Stimulated activated naive CD8-positive, alpha-beta T cell treated with anti-CD3 and anti-CD28 coated beads, Interleukin-15, Interleukin-2, amounts not matched to agents 100 U/mL and 50 U/mL, for 24 hours (primary cell): ENCODE measurements at regions not wholly inside any gene's neighbourhood (a gene's known extent, or its start where the extent isn't known, plus 50 kb on each side); places are given as distances from the start of the nearest gene placed in this dataset.

Experiments
- ATAC-seq: fragments of 150-1000 bp; cut with Tn5 transposase; one replicate; pipeline ENCODE4 v1.10.0; 2021
- DNase-seq: peaks from one replicate; pipeline ENCODE4 v3.0.0; 2021

DNA sequence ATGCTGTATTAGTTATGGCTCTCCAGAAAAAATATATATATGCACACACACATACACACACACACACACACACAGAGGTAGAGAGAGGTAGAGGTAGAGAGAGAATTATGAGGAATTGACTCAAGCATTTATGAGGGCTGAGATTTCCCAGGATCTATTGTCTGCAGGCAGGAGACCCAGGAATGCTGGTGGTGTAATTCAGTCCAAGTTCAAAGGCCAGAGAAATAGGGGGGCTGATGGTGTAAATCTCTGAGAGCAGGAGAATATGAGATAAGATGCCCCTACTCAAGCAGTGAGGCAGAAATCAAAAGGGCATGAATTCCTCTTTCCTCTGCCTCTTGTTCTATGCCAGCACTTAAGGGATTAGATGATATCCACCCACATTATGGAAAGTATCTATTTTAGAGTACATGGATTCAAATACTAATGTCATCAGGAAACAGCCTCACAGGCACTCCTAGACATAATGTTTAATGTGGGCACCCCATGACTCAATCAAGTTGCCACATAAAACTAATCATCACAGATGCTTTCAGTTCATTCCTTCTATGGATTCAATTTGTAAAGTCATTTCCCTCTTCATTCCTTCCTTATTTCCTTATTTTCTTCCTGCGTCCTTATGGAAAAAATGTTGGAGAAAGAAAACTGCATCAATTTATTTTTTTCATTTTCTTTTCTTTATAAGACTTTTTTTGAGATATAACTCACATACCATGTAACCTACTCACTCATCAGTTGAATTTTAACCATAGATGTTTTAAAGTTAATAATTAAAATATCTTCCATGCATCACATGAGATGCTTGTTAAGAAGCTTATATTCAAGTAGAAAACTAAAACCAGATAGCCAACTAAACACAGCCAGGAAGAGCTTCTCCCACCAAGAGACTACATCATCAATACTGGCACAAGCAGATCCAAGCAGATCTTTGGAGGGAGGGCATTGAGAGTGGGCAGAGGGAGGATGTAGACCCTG, 406.2 kb downstream of the MBD2 start:
- DNase-seq (no peak), ATAC-seq (no peak)

DNA sequence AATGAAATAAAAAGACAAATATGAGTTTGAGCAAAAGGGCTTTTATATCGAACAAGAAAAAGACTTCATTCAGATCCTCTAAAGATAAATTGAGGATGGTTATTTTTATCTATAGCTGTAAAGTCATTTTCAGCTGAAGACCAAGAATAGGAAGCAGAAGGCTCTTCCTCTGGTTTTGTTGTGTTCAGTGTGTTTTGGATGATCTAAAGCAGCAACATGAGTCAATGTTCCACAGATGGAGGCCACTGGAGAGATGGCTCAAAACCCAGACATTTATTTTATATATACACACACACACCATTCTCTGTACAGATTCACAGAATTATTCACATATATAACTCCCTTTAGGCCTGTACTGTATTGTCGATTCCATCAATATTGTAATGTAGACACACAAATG, 424.3 kb downstream of the MBD2 start:
- no peak for DNase-seq
- ATAC-seq = no peak

DNA sequence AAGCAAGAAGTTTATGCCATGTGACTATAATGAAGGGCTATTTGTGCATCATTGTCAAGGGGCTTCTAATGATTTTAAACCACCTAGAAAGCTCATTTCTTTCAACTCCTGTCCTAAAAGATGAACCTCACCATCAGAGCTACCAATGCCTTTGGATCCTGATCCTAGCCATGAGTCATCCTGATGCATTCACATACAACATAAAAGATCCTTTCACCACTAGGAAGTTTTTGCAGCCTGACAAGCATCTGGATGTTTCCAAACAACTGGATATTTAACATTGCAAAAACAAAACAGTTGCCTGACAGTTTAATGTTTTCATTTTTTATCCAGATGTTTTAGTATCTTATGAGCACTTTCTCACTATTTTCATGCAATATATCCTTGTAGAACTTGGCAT, 425.3 kb downstream of the MBD2 start:
- no peak for DNase-seq

DNA sequence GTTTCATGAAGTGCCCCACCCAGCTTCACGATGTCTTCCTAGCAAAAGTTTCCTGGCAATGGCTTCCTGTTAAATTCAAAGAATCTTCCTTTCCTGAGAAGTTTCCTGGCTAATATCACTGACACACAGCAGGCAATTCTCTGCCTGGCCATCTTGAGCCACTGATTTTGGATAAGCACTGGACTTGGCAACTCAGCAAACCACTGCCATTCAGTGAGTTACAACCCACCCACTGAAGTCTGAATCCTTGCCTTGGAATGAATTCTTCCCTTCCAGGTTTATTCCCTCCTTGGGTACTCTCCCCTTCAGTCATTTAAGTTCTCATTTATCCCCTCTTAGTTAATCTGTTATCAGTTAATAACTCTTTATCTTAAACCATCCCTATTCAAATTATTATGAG, 426.0 kb downstream of the MBD2 start:
- DNase-seq (no peak), ATAC-seq (no peak)

More for the DNA sequence above, 425.3 kb downstream of the MBD2 start:
- no peak for ATAC-seq

DNA sequence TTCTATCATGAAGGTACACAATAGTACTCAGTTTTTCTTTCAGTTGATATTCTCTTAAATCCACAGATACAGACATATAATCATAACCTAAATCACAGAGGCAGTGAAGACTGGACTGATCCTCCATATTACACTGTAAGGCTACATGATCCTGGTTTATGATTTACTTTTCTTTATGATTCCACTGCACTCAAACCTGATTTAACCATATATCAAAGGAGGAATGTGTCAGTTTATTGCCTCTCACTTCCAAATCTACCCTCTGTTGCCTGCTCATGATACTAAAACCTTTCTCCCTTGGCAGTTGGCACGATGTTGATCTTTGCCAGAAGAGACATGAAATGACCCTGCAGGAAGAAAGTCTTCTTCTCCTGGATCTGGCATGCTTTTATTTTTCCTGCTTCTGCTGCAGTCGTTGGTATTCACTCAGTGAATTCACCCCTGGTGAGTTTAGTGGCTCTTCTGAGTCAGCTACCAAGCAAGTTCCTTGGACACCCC, 426.4 kb downstream of the MBD2 start:
- no peak for DNase-seq
- no peak for ATAC-seq

DNA sequence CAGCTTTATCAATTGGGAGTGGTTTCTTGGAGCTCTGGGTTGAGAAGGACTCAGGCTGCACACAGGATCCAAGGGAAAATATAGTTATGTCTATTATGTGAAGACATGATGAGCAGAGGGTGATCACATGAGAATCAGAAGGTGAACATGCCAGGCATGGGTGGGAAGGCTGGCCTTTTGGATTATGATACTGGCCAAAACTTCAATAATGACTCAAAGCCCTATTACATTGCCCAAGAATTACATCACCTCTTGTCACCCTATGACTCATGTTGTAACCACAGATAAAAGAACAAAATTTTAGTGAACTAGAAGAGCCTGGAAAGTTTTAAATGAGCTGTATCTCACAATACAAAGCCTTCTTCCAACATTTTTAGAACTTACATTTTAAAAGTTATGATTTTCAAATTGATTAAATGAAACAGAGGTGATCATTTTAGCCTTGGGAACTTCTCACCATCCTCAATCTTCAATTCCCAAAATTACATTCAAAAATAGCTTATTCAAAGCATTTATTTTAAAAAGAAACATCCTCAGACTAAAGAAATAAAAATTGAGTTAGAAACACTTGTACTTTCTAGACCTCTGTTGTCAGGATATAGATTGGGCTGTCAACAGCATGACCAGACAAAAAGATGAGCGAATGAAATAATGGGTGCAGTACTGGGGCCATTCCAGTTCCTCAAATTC, 428.3 kb downstream of the MBD2 start:
- ATAC-seq = no peak
- no peak for DNase-seq

DNA sequence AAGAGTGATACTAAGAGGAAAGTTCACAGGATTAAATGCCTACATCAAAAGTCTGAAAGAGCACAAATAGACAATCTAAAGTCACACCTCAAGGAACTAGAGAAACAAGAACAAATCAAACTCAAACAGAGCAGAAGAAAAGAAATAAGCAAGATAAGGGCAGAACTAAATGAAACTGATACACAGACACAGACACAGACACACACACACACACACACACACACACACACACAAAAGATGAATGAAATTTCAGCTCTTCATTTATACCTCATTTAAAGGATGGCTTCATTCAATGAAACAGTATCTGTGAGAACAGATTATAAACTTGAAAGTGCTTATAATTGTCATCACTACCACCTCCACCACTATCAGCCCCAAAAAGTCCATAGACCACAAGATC, 428.9 kb downstream of the MBD2 start:
- ATAC-seq (no peak), DNase-seq (no peak)

DNA sequence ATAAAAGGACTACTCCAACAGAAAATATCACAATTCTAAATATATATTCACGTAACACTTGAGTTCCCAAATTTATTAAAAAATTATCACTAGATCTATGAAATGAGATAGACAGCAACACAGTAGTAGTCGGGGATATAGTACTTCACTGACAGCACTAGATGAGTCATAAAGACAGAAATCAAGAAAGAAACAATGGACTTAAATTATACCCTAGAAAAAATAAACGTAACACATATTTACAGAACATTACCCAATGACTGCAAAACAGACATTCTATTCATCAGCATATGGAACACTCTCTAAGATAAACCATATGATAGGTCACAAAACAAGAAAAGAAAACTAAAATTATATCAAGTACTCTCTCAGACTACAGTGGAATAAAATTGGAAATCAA, 429.4 kb downstream of the MBD2 start:
- DNase-seq = no peak
- ATAC-seq = no peak

DNA sequence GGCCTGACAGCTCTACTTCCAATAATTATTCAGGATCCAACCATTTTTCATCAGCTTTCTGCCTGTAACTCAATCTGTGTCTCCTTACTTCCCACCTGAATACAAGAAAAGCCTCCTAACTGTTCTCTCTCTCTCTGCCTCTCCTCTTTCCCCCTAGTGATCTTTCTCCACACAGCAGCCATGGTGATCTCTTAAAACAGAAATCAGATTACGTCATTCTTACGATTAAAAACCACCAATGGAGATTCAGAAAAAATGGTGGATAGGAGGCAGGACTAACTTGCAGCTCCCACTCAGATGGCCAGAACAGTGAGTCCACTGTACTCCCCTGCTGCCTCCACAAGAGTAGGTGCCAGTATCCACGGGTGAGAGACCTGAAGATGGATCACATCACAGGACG, 431.7 kb downstream of the MBD2 start:
- DNase-seq (no peak), ATAC-seq (no peak)

DNA sequence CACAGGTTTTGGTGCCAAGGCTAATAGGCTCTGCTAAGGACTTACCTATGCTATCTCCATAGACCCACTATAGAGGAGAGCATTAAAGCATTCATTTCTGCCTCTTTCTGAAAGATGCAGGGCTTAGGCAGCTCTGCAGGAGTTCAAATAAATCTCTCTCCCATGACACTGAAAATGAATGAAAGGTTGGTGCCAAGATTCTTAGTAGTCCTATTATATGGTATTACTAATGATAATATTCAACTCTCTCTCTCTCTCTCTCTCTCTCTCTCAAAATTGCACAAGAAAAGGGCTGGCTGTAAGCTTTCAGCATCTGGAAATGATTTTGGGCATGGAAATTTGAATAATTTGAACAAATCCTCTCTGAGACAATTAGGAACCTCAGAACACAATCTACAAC, 433.7 kb downstream of the MBD2 start:
- ATAC-seq = no peak
- no peak for DNase-seq

DNA sequence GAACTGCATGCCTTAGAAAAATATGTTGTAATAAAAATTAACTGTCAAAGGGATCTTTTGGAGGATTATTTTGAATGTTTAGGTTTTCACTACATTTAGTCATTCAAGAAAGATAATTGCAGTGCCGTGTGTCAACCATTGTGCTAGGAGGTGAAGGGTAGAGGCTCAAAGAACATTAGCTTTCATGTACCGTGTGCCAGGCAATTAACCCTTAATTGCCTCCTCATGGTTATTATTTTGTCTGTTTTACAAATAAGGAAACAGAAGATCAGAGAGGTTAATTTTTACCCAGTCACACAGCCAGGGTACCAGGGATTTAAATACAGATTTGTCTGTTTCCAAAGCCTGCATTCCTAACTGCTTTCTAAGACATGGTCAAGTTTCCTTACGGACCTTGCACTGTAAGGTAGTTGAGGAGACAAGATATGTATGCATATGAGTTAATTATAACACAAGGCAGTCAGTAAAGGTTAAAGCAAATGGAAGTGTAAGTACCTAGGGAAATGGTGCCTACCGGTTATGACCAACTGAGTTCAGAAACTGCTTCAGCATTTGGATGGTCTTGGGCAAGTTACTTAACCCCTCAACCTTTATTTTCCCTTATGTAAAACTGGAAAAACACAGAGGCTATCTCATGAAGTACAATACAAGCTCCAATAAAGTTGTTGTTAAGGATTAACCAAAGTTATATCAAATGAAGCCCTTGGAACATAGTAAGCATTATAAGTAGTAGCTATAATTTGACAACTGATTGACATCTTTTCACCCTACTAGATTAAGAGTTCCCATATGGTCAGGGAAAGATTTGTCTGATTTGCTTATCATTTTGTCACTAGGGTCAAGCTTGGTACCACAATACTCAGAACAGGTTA, 434.9 kb downstream of the MBD2 start:
- no peak for DNase-seq
- no peak for ATAC-seq

DNA sequence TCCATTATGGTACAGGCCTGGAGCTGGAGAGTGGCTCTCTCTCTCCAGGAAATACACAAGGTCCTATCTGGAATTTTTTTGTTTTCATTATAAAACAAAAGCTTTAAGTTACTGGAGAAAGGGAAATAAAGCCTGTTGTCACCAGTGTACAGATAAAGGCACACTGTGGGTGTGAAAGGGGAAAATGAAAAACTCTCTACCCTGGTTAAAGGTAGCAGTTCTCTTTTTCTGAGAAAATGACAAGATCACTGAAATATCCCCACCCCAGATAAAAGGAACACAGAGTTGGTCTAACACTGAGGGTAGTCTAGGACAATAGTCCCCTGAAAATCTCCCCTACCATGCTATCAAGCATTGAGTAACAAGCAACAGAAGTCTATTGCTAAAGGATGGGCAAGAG, 438.7 kb downstream of the MBD2 start:
- ATAC-seq = no peak
- DNase-seq = no peak

DNA sequence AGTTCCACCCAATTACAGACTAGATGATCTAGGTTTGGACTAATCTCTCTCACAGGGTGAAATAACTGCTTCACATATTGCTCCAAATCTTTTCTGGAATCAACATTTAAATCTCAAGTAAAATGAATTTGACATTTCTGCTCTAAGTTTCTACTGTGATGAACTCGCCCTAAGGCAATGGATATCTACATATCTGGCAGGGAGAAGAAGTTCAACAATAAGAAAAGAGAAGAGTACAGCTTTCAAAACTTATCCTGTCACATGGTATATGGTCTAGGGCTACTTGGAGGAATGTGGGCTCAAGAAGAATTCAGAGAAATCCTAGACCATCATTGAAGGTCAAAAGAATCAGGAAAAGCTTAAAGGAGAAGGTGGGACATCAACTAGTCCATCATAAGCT, 440.2 kb downstream of the MBD2 start:
- ATAC-seq = no peak
- no peak for DNase-seq

DNA sequence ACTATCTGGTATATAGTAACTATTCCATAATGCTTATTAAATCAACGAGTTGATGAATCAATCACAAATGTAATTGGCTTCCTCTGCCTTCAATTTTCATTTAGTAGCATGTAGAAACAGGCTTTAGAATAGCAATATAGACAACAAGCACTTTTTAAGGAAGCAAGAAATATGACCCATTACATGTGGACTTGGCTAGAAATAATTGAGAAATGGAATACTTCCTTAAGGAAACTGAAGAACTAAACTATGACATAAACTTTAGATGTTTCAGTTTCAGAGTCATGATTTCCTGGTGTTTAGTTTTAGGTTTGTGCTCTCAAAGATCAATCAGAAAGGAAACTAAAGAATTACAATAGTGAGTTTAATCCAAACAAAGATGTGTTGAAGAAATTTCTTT, 443.8 kb downstream of the MBD2 start:
- DNase-seq (no peak), ATAC-seq (no peak)

DNA sequence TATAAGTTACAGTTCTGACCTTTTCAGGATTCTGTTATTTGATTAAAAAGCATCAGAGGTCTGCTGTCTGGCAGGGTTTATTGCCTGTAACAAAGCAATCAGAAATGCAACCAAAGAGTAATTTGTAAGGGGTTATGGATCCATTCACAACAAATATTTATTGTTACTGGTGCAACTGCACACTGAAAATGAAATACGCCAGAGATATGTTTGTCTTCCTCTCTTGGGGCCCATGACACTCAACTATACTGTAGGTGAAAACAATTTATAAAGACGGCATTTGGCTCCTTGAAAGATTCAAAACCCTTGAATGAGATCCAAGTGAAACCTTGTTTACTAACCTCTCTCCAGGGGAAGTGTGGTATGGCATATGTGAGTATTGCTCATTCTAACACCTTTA, 452.2 kb downstream of the MBD2 start:
- ATAC-seq (no peak), DNase-seq (no peak)

DNA sequence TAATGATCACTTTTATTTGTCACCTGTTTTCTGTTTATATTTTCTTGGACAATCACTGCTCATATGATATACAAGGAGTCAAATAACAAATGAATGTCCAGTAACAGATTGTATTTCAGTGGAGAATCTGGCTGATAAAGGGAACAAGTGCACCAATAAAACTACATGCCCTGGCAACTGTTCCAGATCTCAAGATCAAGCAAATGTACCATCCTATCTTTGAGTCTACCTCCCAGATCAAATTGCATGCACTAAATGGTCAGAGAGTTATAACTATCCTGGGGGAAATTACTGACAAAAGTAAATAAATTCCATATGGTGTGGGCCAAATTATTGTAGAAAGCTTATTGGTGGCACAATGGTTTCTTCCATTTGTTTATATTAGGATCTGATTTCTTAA, 452.8 kb downstream of the MBD2 start:
- ATAC-seq = no peak
- DNase-seq = no peak

DNA sequence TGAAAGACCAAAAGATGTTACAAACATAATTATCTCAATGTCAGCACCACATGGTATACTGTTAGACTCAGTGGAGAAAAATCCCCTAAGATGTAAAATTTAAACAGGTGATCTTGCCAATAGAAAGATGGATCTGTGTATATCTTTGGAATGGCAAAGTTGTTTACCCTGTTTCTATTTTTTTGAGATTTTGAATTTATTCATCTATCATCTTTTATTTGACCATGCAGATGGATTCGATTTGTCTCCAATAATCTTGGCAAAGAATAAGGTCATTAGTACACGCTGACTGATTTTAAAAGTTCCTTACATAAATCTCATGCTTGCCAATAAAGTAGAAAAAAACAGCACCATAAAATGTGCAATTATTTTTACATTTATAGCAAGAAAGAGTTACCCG, 459.3 kb downstream of the MBD2 start:
- ATAC-seq (no peak), DNase-seq (no peak)

DNA sequence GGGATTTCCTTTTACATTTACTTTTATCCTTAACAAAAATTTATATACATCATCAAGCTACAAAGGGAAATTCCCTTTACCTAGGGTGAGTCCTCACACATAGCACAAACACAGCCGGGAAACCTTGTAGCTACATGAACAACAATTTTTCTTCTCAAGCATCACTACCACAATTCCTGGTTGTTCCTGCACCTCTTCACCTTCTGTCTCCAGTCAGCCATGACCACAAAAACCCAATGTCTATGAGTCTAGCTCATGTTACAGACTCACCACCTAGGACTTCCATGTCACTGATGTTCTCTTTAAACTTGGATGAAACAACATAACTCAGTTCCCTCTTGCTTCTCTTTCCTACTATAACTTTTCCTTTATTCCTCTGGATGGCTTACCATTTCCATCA, 460.4 kb downstream of the MBD2 start:
- no peak for ATAC-seq
- DNase-seq = no peak

DNA sequence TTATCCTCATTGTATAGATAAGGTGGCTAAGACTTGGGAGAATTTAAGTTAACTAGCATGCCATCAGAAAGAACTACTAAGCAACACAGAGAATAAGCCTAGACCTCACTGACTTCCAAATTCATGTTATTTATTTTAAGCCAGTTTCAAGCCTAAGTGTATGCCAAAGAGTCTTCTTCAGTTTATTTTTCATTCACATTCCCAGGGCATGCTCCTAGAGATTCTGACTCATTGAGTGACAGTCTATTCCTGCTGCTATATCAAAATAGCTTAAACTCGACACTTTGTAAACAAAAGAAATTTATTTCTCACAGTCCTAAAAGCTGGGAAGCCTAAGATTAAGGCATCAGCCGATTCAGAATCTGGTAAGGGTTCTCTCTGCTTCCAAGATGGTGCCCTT, 467.1 kb downstream of the MBD2 start:
- DNase-seq (no peak), ATAC-seq (no peak)

DNA sequence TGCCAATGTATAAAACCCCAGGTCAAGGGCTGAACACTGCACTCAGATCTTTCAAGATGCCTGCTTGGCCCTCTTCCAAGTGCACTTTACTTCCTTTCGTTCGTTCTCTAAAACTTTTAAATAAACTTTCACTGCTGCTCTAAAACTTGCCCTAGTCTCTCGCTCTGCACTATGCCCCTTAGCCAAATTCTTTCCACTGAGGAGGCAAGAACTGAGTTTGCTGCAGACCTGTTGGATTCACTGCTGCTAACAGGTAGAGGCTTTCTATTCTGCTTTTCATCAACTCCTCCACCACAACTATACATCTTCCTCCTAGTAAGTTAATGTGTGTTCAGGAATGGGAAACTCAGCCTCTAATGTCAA, 467.9 kb downstream of the MBD2 start:
- no peak for ATAC-seq
- DNase-seq = no peak

DNA sequence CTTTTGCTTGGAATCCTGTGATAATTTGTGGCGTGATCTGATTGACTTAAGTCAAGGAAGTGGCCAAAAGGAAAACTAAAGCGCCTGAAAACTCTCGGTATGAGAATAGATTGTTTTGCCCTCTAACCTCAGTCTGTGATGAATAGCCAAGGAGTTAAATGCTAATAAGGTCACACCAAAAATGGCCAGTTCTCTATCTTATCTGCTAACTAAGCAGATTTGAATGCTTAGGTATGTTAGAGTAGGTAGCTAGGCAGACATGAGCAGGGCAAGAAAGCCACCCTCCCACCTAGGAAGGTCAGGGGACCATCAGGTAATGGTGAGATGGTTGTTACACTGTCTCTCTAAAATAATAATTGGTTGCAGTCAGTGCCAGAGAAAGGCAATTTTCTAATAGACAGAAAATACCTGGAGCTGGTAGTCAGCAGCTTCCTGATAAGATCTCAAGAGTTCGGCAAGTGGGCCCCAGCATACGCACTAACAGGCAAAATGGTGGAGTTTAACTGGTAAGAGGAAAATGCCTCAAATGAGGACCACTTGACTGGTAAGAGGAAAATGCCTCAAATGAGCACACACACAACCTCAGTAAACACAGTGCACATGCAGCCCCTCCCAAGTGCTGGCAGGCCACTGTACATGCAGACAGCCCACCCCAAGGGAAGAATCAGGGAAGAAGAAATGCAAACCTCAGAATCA, 468.4 kb downstream of the MBD2 start:
- no peak for DNase-seq

DNA sequence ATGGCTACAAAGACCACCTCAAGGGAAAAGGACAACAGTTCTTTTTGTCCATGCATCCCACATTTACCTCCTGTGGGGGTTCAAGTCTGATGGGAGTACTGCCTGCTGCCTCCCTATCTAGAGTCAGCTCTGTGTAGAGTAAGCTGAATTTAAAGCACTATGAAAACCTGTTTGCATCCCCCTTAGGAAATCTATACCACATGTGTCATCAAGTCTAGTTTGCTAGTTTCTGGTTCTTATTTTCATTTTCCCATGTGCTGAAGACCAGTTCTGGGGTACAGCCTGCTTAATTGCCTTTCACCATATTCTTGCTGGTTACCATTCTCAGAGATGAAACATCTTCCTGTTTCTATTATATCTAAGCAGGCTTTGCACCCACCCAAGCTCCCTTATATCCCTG, 470.3 kb downstream of the MBD2 start:
- DNase-seq = no peak
- ATAC-seq = no peak

More for the DNA sequence above, 468.4 kb downstream of the MBD2 start:
- ATAC-seq = no peak
